ENCODE measurements at regions not wholly inside any gene's neighbourhood (a gene's known extent, or its start where the extent isn't known, plus 50 kb on each side); places are given as distances from the start of the nearest gene placed in this dataset.

DNA sequence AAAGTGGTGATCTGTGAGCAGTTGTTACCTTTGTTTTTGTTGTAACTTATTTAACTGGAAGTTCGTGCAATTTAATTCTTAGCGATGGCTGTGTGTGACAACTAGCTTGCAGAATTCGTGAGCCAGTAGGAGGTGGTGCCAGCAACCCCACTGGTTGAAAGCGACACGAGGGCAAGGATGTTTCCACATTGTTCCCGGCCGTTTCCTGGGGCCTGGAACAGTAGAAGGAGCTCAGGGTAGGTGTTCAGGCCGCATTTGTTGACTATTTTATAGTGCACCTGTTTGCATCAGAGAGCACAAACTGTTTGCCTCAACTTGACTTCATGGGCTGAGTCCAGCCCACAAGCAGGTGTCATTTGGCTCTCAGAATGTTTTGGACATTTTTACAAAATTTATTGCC lies 112.1 kb upstream of the PTPN1 start:
- TF ChIP-seq, protein P1, sequence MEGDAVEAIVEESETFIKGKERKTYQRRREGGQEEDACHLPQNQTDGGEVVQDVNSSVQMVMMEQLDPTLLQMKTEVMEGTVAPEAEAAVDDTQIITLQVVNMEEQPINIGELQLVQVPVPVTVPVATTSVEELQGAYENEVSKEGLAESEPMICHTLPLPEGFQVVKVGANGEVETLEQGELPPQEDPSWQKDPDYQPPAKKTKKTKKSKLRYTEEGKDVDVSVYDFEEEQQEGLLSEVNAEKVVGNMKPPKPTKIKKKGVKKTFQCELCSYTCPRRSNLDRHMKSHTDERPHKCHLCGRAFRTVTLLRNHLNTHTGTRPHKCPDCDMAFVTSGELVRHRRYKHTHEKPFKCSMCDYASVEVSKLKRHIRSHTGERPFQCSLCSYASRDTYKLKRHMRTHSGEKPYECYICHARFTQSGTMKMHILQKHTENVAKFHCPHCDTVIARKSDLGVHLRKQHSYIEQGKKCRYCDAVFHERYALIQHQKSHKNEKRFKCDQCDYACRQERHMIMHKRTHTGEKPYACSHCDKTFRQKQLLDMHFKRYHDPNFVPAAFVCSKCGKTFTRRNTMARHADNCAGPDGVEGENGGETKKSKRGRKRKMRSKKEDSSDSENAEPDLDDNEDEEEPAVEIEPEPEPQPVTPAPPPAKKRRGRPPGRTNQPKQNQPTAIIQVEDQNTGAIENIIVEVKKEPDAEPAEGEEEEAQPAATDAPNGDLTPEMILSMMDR (IDR thresholded peaks at IDR 0.05; ENCODE audit: extremely low read depth, missing control alignments) = no peak
- no peak for DNase-seq (ENCODE audit: low spot score)

DNA sequence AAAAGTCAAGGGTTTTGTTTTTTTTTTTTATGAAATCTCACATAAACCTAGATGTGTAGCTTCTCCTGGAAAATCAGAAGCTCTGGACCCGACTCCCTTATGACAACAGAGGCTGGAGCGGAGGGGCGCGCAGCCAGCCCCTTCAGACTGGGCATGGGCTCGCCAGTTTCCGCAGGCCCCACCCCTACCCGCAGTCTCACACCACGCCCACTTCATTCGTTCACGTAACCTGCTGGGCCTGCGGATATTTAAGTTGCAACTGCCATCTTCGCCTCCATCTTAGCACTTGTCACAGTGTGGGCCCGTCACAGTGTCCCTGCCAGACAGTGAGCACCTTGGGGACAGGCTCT lies 111.7 kb upstream of the PTPN1 start:
- no peak for DNase-seq (ENCODE audit: low spot score)
- TF ChIP-seq, protein P1 (IDR thresholded peaks at IDR 0.05; ENCODE audit: extremely low read depth, missing control alignments) = no peak

DNA sequence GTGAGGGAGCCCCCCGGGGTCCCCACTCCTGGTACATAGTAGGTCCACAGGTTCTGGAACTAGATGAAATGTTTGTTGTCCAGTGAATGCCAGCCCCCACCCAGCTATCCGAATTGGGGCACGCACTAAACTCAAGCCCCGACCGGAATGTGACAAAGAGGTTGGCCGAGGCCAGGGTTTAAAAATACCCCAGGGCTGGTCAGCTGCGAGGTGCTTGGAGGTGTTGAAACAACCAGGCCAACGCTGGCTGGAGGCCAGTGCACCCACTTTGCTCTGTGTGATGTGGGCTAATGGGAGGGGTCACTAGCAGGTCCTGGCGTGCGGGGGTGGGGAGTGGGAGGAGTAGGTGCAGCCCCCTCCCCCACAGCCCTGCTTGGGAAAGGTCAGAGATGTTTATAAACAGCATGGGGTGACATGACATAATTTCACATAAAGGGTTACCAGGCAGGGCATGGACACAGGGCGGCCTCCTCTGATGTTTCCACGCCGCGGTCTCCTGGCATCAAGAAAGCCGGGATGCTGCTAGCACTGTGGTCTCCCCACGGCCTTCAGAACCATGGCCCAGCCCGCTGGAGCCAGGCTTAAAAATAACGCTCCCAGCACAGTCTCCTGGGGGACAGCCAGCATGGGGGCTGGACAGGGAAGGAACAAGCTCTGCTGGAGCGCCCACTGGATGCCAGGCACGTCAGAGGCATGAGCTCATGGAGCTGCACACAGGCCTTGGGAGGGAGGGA lies 111.2 kb upstream of the PTPN1 start:
- TF ChIP-seq, protein P1 (IDR thresholded peaks at IDR 0.05; ENCODE audit: extremely low read depth, missing control alignments) = no peak
- DNase-seq (ENCODE audit: low spot score) = no peak

DNA sequence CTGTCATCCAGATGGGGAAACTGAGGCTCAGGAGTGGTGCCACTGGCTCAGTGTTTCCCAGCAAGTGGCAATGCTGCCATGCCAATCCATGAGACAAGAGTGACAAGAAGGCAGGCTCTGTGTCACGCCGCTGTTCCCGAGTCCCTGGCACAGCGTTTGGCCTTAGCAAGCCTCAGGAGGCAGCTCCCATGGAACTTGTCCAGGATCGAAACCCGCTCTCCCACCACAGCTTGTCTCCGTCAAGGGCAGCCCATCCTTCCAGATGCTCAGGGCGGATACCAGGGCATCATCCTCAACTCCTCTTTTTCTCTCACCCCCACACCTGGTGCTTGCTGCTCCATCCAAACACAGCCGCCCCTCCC lies 110.6 kb upstream of the PTPN1 start:
- TF ChIP-seq, protein P1 (IDR thresholded peaks at IDR 0.05; ENCODE audit: extremely low read depth, missing control alignments) = no peak
- DNase-seq (ENCODE audit: low spot score) = no peak

DNA sequence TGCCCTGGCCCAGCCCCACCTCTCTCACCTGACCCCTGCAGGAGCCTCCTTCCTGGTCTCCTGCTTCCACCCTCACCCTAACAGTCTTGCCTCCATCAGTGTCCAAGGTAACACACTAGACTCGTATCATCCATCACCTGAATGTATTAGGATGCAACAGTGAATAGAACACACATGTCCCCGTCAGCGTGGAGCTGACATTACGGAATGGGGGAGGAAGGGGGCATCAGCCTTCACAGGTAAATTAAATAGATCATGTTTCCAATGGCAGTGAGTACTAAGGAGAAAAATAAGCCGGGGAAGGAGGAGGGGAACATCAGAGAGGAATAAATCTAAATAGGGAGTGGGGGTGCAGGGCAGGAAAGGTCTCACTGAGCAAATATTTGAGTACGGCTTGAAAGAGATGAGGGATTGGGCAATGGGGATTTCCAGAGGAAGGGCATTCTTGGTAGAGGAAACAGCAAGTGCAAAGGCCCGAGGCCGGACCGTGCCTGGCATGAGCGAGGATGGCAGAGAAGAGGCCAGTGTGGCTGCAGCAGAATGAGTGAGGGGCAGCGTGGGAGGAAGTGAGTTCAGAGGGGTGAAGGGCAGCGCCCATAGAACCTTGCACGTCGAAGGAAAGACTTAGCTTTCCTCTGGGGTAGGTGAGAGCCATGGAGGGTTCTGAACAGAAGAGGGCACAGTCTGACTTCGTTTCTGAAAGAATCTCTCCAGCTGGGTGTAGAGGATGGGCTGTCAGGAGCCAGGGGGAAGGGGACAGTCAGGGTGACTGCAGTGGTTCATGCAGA lies 110.1 kb upstream of the PTPN1 start:
- TF ChIP-seq, protein P1 (IDR thresholded peaks at IDR 0.05; ENCODE audit: extremely low read depth, missing control alignments) = peak; percentile 5
- DNase-seq (ENCODE audit: low spot score) = no peak

DNA sequence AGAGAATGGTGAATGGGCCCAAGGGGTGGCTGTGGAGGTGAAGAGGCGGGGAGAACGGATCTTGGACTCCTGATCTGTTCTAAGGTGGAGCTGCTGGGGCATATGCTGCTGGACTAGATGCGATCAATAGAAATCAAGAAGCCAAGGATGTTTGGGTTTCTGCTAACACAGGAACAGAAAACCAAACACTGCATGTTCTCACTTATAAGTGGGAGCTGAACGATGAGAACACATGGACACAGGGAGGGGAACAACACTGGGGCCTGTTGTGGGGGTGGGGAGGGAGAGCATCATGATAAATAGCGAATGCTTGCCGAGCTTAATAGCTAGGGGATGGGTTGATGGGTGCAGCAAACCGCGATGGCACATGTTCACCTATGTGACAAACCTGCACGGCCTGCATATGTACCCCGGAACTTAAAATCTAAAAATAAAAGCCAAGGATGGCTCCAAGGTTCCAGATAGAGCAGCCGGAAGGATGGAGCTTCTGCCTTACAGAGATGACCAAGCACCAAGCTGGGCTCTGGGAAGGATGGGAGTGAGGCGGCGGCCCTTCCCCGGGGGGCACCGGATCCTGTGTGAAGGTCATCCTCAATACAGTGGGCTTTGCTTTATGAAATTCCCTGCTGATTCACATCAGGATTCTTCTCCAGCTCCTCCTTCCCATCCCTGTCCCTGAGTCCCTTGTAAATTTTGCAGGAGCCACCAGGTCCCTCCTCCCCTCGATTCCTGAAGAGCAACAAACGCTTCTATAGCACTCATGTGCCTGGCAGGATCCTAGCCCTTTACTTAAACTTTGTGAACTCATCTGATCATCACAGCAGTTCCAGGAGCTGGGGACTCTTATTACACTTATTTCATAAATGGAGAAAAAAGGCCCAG lies 109.2 kb upstream of the PTPN1 start:
- DNase-seq (ENCODE audit: low spot score) = no peak
- TF ChIP-seq, protein P1 (IDR thresholded peaks at IDR 0.05; ENCODE audit: extremely low read depth, missing control alignments) = no peak
